GM23338 (cell line): ENCODE measurements at regions not wholly inside any gene's neighbourhood (a gene's known extent, or its start where the extent isn't known, plus 50 kb on each side); places are given as distances from the start of the nearest gene placed in this dataset.

ENCODE experiments used
- CREB1 ChIP-seq: fragments of 250-450 bp; sonication (Bioruptor Pico); IDR thresholded peaks from 2 replicates; pipeline ENCODE4 v1.5.0; 2020; ENCODE audit warnings: low read depth, mild to moderate bottlenecking, moderate library complexity
- EZH2 ChIP-seq: fragments of 200-600 bp; sonication (generic); IDR thresholded peaks from one replicate; pipeline ENCODE4 v1.8.0; 2017; ENCODE audit warnings: antibody characterized with exemption, mild to moderate bottlenecking, low read depth; ENCODE audit not compliant: unreplicated experiment
- JUNB ChIP-seq: IDR thresholded peaks from one replicate; pipeline ENCODE4 v1.6.1; 2016; ENCODE audit warnings: antibody characterized with exemption; ENCODE audit not compliant: unreplicated experiment
- POLR2AphosphoS5 ChIP-seq: IDR thresholded peaks from 2 replicates; pipeline ENCODE4 v1.6.1; 2016; ENCODE audit warnings: antibody characterized with exemption, low read depth
- TF ChIP-seq, protein P1 (sequence below), 2 experiments: fragments of 200-600 bp in 1 of 2; sonication (generic) in 1 of 2; conservative IDR thresholded peaks; 2 replicates each; pipeline versions ENCODE4 v1.5.1 to v1.6.1; 2016 to 2017; ENCODE audit warnings: antibody characterized with exemption in 2 of 2, low read depth in 2 of 2, mild to moderate bottlenecking in 2 of 2, moderate library complexity in 1 of 2

DNA sequence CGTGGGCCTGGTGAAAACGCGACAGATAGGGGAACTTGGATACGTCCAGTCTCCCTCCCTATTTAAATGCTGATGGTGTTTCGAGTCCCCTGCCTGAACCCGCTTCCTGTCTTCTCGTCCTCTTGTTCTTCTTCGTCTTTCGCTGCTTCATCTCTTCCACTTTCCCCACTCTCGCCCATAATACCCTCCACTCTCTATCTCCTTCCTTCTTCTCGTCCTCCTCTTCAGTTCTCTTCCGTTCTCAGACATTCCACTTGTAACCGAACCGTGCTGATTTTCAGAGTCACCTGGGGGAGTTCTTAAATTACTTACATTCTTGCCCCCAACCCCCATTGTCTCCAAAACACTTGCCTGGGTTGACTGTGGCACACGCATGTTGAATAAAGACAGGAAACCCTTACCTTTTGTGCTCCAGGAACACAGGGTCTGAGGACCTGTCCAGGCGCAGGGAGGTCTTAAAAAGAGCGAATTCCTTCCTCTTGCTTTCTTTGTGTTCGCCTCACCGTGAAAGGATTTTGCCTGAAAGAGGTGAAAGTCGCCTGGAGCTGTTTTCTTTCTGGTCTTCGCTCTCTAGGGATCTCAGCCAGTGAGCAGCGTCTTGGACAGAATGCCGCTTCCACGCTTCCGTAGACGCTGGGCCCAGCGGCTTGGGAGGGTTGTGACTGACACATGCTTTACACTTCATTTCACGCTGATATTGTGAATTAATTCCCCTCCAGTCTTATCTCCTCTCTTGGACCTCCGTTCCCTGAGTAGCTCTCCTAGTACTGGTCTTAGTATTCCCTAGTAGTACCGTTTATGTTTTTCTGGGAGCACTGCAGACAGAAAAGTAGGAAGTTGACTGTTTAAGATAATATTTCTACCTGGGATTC lies 184.0 kb downstream of the GPX5 start:
- TF ChIP-seq, protein P1, sequence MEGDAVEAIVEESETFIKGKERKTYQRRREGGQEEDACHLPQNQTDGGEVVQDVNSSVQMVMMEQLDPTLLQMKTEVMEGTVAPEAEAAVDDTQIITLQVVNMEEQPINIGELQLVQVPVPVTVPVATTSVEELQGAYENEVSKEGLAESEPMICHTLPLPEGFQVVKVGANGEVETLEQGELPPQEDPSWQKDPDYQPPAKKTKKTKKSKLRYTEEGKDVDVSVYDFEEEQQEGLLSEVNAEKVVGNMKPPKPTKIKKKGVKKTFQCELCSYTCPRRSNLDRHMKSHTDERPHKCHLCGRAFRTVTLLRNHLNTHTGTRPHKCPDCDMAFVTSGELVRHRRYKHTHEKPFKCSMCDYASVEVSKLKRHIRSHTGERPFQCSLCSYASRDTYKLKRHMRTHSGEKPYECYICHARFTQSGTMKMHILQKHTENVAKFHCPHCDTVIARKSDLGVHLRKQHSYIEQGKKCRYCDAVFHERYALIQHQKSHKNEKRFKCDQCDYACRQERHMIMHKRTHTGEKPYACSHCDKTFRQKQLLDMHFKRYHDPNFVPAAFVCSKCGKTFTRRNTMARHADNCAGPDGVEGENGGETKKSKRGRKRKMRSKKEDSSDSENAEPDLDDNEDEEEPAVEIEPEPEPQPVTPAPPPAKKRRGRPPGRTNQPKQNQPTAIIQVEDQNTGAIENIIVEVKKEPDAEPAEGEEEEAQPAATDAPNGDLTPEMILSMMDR (conservative IDR thresholded peaks at IDR 0.05; ENCODE audit: low read depth in 2 of 2), result no peak
- TF ChIP-seq EZH2, result no peak
- no peak for TF ChIP-seq JUNB
- TF ChIP-seq CREB1 (CRISPR knock-in tag), result no peak
- peak; percentile 37; the same call in 1 of the 2 replicates for TF ChIP-seq POLR2AphosphoS5
